B cell (primary cell): ENCODE measurements at regions not wholly inside any gene's neighbourhood (a gene's known extent, or its start where the extent isn't known, plus 50 kb on each side); places are given as distances from the start of the nearest gene placed in this dataset.
"Not testable (repeated sequence)": the region's sequence is repeated elsewhere in the genome, so short reads cannot be mapped to it uniquely, and the experiment has no call there.

ENCODE experiments used
- ATAC-seq: fragments of 200-7000 bp; cut with Tn5 transposase; one replicate; pipeline ENCODE4 v1.10.0; 2021; ENCODE audit warnings: low read depth, mild to moderate bottlenecking, moderate number of reproducible peaks, moderate library complexity
- CTCF ChIA-PET: fragments of 350-600 bp; sonication (Branson Sonifier 250); formaldehyde crosslinking; loops from one replicate; lab custom pipeline; 2021; ENCODE audit warnings: antibody characterized with exemption, inconsistent platforms; lab: Charles Lee
- POLR2A ChIA-PET: fragments of 350-600 bp; sonication (Branson Sonifier 250); formaldehyde crosslinking; loops from one replicate; lab custom pipeline; 2021; ENCODE audit warnings: antibody characterized with exemption; lab: Charles Lee
- DNase-seq: peaks from one replicate; pipeline ENCODE4 v3.0.0; 2013
- H2AFZ ChIP-seq: 2 replicates; pipeline ENCODE4 v1.6.1; 2012; ENCODE audit warnings: mild to moderate bottlenecking, low read depth, low read length; ENCODE audit not compliant: insufficient read depth, poor library complexity, severe bottlenecking
- H3K27ac ChIP-seq, 2 donors: 1 replicate in 1 of 2; 2 replicates in 1 of 2; pipeline ENCODE4 v1.5.1; 2012 to 2013; ENCODE audit warnings: low read length in 2 of 2, mild to moderate bottlenecking in 2 of 2, moderate library complexity in 1 of 2
- H3K27me3 ChIP-seq, 4 experiments: fragments of 200-600 bp in 1 of 4; sonication (generic) in 1 of 4; replicated peaks in 1 of 4; 1 replicate in 2 of 4; 2 replicates in 2 of 4; pipeline versions ENCODE4 v1.6.1 to v1.7.0; 2013 to 2016; ENCODE audit warnings: low read length in 3 of 4, mild to moderate bottlenecking in 2 of 4, mixed read lengths in 1 of 4, moderate library complexity in 1 of 4; ENCODE audit not compliant: insufficient read depth in 4 of 4, control insufficient read depth in 3 of 4; ENCODE audit errors: control extremely low read depth in 1 of 4
- H3K36me3 ChIP-seq, 2 experiments: replicated peaks in 1 of 2; 1 replicate in 1 of 2; 2 replicates in 1 of 2; pipeline versions ENCODE4 v1.6.1 to v1.7.1; 2013; ENCODE audit warnings: low read length in 1 of 2; ENCODE audit not compliant: insufficient read depth in 2 of 2, control insufficient read depth in 1 of 2; ENCODE audit errors: control extremely low read depth in 1 of 2, extremely low read depth in 1 of 2
- H3K4me1 ChIP-seq, 2 donors: fragments of 200-600 bp in 1 of 2; sonication (generic) in 1 of 2; 1 replicate in 1 of 2; 2 replicates in 1 of 2; pipeline versions ENCODE4 v1.5.1 to v1.6.1; 2013 to 2017; ENCODE audit warnings: low read length in 2 of 2; ENCODE audit not compliant: control insufficient read depth in 2 of 2, insufficient read depth in 2 of 2
- H3K4me2 ChIP-seq: replicated peaks from 2 replicates; pipeline ENCODE3; 2012; ENCODE audit warnings: mild to moderate bottlenecking, low read depth, low read length; ENCODE audit not compliant: poor library complexity, severe bottlenecking
- H3K4me3 ChIP-seq, 5 experiments: fragments of 200-600 bp in 1 of 5; sonication (generic) in 1 of 5; 1 replicate in 3 of 5; 2 replicates in 2 of 5; pipeline versions ENCODE4 v1.5.1 to v1.7.0; 2011 to 2016; ENCODE audit warnings: low read length in 4 of 5, mild to moderate bottlenecking in 4 of 5, low read depth in 2 of 5, control low read depth in 1 of 5, moderate library complexity in 1 of 5; ENCODE audit not compliant: insufficient read depth in 1 of 5; ENCODE audit errors: control extremely low read depth in 1 of 5, extremely low read depth in 1 of 5
- H3K79me2 ChIP-seq: fragments of 200-600 bp; sonication (generic); one replicate; pipeline ENCODE4 v1.6.0; 2016; ENCODE audit warnings: low read length; ENCODE audit not compliant: control insufficient read depth, insufficient read depth
- H3K9ac ChIP-seq: fragments of 200-600 bp; sonication (generic); 2 replicates; pipeline ENCODE4 v1.6.1; 2017; ENCODE audit warnings: mild to moderate bottlenecking, low read length, moderate library complexity
- H3K9me3 ChIP-seq, 3 donors: one replicate each; pipeline versions ENCODE4 v1.6.1 to v1.7.1; 2013; ENCODE audit warnings: low read length in 2 of 3; ENCODE audit not compliant: control insufficient read depth in 2 of 3, insufficient read depth in 1 of 3; ENCODE audit errors: control extremely low read depth in 1 of 3
- H4K20me1 ChIP-seq: 2 replicates; pipeline ENCODE4 v1.6.0; 2012; ENCODE audit warnings: mild to moderate bottlenecking, low read length; ENCODE audit not compliant: insufficient read depth, control insufficient read depth, poor library complexity, severe bottlenecking
- H3K27ac Mint-ChIP-seq: one replicate; pipeline ENCODE4 v1.8.0; 2021; ENCODE audit warnings: mixed read lengths
- H3K27me3 Mint-ChIP-seq: one replicate; pipeline ENCODE4 v1.8.0; 2021; ENCODE audit warnings: mixed read lengths
- H3K4me1 Mint-ChIP-seq: one replicate; pipeline ENCODE4 v1.8.0; 2021; ENCODE audit warnings: mixed read lengths
- H3K4me3 Mint-ChIP-seq: one replicate; pipeline ENCODE4 v1.8.0; 2021; ENCODE audit warnings: mixed read lengths
- H3K9me3 Mint-ChIP-seq: one replicate; pipeline ENCODE4 v1.8.0; 2022; ENCODE audit warnings: mixed read lengths; ENCODE audit not compliant: insufficient read depth
- CTCF ChIP-seq: fragments of 200-600 bp; IDR thresholded peaks from one replicate; pipeline ENCODE4 v1.8.0; 2022; ENCODE audit warnings: antibody characterized with exemption, mild to moderate bottlenecking
- EZH2 ChIP-seq: IDR thresholded peaks from 2 replicates; pipeline ENCODE4 v1.6.1; 2012; ENCODE audit warnings: borderline replicate concordance, low read depth, mild to moderate bottlenecking, moderate library complexity, low read length; ENCODE audit not compliant: insufficient read depth, poor library complexity, severe bottlenecking
- WGBS: methylation state at CpG from one replicate; pipeline ENCODE4 v1.1.5; 2013; ENCODE audit warnings: missing lambda C conversion rate; ENCODE audit not compliant: insufficient coverage; 5-methylcytosine and 5-hydroxymethylcytosine counted together
- intact Hi-C: fragments of 100-400 bp; cut with micrococcal nuclease; formaldehyde crosslinking; loops from one replicate; pipeline ENCODE4 v1.10.0; 2022

DNA sequence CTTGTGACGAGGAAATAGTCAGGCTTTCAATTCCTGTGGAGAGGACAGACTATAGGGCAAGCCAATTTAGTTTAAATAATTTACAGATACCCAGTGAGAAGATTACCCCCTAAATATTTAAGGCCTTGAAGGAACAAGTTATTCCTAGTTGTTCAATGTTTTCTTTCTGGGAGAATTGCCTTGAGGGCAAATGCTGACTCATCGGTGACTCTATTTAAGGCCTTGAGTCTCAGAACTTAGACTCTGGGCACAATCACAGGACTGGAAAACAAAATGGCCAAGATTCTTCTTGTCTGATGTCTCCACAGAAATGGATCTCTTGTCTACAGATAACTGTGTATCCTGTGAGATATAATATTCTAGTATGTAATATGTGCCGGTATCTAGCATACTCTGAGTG, 467.1 kb downstream of the SUCLG1 start:
- 100% methylated on average over 1 of the region's 3 CpGs for WGBS
- H3K27me3 ChIP-seq, result no peaks in the 10 kb centered on the region
- intact Hi-C loops, result no loop called here
- no peaks in the 10 kb centered on the region for H3K4me1 Mint-ChIP-seq
- no peak overlapping the region for H3K27ac Mint-ChIP-seq
- no peaks in the 10 kb centered on the region for H3K27me3 Mint-ChIP-seq
- no peaks in the 10 kb centered on the region for H4K20me1 ChIP-seq
- no peak for ATAC-seq
- DNase-seq, result no peak
- H3K9ac ChIP-seq, result no peak overlapping the region
- no peaks in the 10 kb centered on the region for H3K36me3 ChIP-seq
- H3K4me3 ChIP-seq, result no peak overlapping the region
- H3K79me2 ChIP-seq, result no peaks in the 10 kb centered on the region
- no peak overlapping the region for H3K4me2 ChIP-seq
- no peaks in the 10 kb centered on the region for H3K9me3 Mint-ChIP-seq
- POLR2A ChIA-PET, result no interaction called here
- no peak overlapping the region for H2AFZ ChIP-seq
- peaks cover 0 to 4% (median 0%) of the 10 kb centered on the region in 3 donors for H3K9me3 ChIP-seq
- CTCF ChIA-PET, result no interaction called here
- no peaks in the 10 kb centered on the region for H3K4me1 ChIP-seq
- TF ChIP-seq EZH2 (no peak), CTCF (no peak)
- H3K27ac ChIP-seq, result no peak overlapping the region
- no peak overlapping the region for H3K4me3 Mint-ChIP-seq

- H3K79me2 ChIP-seq, result no peaks in the 10 kb centered on the region
- H3K4me3 Mint-ChIP-seq, result no peak overlapping the region
- no CpG with 5 or more reads among the region's 1 CpG for WGBS
Measured at GRCh38 chr2:83990636-83991035, 468.4 kb downstream of the SUCLG1 start.

DNA sequence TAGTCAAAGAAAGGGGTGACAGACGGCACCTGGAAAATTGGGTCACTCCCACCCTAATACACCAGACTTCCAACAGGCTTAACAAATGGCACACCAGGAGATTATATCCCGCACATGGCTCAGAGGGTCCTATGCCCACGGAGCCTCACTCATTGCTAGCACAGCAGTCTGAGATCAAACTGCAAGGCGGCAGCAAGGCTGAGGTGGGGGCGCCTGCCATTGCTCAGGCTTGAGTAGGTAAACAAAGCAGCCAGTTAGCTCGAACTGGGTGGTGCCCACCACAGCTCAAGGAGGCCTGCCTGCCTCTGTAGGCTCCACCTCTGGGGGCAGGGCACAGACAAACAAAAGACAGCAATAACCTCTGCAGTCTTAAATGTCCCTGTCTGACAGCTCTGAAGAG, 482.5 kb downstream of the SUCLG1 start:
- H3K27ac ChIP-seq, H3K27me3 Mint-ChIP-seq, H3K9ac ChIP-seq, H3K9me3 Mint-ChIP-seq, DNase-seq, H3K4me3 Mint-ChIP-seq, H3K4me3 ChIP-seq, H3K27me3 ChIP-seq, H3K4me1 ChIP-seq, H3K4me1 Mint-ChIP-seq, H3K27ac Mint-ChIP-seq, CTCF ChIA-PET, H3K4me2 ChIP-seq, ATAC-seq, POLR2A ChIA-PET, H4K20me1 ChIP-seq, intact Hi-C loops, H3K36me3 ChIP-seq, H3K9me3 ChIP-seq, H3K79me2 ChIP-seq, H2AFZ ChIP-seq: not testable (repeated sequence)
- 91% methylated on average over 4 of the region's 6 CpGs for WGBS

More at GRCh38 chr2:83990636-83991035, 468.4 kb downstream of the SUCLG1 start:
- no peak overlapping the region for H3K9ac ChIP-seq
- ATAC-seq (no peak), DNase-seq (no peak)
- no peaks in the 10 kb centered on the region for H3K9me3 Mint-ChIP-seq
- H2AFZ ChIP-seq, result no peak overlapping the region
- intact Hi-C loops, result no loop called here
- H3K27me3 ChIP-seq, result no peaks in the 10 kb centered on the region
- no peak overlapping the region for H3K4me3 ChIP-seq
- no peaks in the 10 kb centered on the region for H3K4me1 ChIP-seq
- no peak overlapping the region for H3K27ac ChIP-seq
- TF ChIP-seq EZH2 (no peak), CTCF (no peak)
- H3K27ac Mint-ChIP-seq, result no peak overlapping the region
- POLR2A ChIA-PET, result no interaction called here
- no peaks in the 10 kb centered on the region for H4K20me1 ChIP-seq
- no peaks in the 10 kb centered on the region for H3K36me3 ChIP-seq
- no peaks in the 10 kb centered on the region for H3K4me1 Mint-ChIP-seq
- CTCF ChIA-PET, result no interaction called here
- no peaks in the 10 kb centered on the region for H3K27me3 Mint-ChIP-seq
- no peak overlapping the region for H3K4me2 ChIP-seq
- peaks cover 0 to 4% (median 0%) of the 10 kb centered on the region in 3 donors for H3K9me3 ChIP-seq
